ENCODE measurements at regions not wholly inside any gene's neighbourhood (a gene's known extent, or its start where the extent isn't known, plus 50 kb on each side); places are given as distances from the start of the nearest gene placed in this dataset.
A peak's percentile ranks its signal among the peaks of the same experiment; 100 is the strongest.
"Not testable (repeated sequence)": the region's sequence is repeated elsewhere in the genome, so short reads cannot be mapped to it uniquely, and the experiment has no call there.

DNA sequence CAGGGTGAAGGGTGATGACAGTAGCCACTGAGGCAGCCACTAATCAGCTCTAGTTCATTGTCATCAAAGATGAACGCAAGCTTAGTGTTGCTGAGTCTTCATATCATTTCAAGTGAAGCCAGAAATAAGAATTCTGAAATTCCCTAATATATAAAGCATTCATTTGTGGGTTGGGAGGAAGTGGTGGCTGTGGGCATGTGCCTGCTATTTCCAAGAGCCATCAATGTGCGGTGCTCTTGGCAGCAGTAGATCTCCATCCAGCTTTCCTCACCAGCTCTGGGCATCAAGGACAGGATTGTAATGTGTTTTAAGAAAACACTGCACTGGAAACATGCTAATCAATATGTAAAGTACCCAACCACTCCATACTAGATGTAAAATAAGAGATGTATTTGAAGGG lies 202.5 kb upstream of the AHR start:
- no peak for DNase-seq

DNA sequence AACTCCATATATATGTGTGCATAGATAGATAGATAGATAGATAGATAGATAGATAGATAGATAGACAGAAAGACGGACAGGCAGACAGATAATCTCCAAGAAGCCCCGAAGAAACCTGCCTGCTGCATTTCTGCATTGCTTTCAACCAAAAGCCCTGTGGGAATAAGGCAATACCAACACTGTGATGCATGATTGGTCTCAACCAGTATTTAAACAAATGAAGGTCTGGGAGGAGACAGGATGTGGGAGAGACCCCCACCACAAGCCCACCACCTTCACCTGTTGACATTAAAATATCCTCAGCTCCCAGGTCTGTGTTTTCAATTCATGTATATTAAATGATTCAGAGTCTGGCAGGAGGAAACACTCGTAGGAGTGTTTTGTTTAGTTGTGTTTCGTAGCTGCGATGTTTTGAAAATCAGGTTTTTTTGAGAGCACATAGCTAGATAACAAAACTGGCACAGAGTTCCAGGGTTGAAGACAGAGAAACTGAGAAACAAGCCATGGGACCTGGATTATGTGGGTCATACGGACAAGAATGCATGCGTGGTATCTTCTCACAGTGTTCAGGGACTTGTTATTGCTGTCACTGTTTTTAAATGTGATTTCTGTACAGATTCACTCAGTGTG lies 200.7 kb upstream of the AHR start:
- DNase-seq: no peak

GRCh38 chr7:17098515-17098914 lies 199.9 kb upstream of the AHR start:
- no peak for DNase-seq

DNA sequence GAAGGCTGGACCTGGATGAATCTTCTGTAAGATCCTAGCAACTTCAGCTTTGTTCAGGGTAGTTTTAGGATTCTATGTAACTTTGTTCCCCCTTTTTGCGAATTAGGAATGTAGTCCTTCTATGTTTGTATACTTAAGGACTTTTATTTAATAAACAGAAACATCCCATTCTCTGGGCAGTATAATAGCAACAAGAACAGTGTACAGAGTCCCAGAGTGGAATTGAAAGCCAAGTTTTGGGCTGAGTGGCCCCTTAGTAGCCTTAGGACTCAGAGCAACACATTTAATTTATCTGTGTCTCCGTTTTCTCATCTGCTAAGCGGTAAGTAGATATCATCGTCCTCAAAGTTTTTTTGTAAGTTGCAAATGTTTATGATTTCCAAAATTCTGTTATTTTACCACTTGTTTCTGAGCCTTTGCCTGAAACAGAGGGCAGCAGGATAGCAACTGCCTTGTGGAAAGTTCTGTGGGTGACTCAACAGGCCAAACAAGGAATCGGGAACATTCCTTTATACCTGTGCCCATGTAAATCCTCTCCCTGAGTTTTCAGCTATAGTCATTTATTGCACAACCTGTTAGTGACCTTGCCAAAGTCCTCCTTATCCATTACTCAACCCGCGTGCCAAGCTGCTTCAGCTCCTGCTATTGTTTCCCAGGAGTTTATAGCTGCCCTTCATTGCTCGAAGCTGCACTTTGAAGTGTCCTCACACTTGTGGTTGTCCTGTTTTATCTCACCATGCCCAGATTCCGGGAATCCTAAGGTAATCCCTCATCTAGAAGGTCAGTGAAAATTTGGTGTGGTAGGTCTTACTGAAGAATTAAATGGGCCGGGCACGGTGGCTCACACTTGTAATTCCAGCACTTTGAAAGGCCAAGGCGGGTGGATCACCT lies 199.1 kb upstream of the AHR start:
- no peak for DNase-seq

- DNase-seq: not testable (repeated sequence)
Measured at GRCh38 chr7:17099974-17100509, 198.4 kb upstream of the AHR start.

GRCh38 chr7:17101207-17101696 lies 197.2 kb upstream of the AHR start:
- no peak for DNase-seq

GRCh38 chr7:17103170-17103569 lies 195.3 kb upstream of the AHR start:
- DNase-seq: no peak

GRCh38 chr7:17103984-17104383 lies 194.5 kb upstream of the AHR start:
- no peak for DNase-seq

- DNase-seq: no peak
Measured at GRCh38 chr7:17104419-17104818, 194.0 kb upstream of the AHR start.

DNA sequence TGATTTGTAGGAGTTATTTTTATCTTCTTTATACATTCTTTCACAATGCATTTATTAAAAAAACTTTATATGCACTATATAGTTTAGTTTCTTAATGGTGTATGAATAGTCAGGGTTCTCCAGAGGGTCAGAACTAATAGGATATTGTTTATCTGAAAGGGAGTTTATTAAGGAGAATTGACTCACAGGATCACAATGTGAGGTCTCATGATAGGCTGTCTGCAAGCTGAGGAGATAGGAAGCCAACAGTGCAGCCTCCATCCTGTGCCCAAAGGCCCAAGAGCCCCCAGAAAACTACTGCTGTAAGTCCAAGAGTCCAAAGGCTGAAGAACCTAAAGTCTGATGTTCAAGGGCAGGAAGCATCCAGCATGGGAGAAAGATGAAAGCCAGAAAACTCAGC lies 192.8 kb upstream of the AHR start:
- DNase-seq: no peak

GRCh38 chr7:17108049-17108584 lies 190.3 kb upstream of the AHR start:
- no peak for DNase-seq

DNA sequence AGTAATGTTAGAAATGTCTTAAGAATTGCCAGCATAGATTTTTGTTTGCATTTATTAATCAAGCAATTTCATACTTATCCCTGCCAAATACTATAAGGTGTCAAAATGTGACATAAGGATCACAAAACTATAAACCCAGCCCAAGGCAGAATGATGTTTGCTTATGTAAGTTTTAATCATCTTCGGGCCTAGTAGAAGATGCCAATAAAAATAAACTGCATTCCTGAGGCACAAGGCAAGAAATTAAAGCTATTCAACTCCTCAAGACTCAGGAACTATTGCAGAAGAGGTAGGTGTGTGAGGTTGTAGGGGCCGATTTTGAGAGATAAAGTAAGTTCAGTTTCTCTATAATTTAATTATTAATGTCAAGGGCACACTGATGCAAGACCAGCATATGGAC lies 189.4 kb upstream of the AHR start:
- no peak for DNase-seq

DNA sequence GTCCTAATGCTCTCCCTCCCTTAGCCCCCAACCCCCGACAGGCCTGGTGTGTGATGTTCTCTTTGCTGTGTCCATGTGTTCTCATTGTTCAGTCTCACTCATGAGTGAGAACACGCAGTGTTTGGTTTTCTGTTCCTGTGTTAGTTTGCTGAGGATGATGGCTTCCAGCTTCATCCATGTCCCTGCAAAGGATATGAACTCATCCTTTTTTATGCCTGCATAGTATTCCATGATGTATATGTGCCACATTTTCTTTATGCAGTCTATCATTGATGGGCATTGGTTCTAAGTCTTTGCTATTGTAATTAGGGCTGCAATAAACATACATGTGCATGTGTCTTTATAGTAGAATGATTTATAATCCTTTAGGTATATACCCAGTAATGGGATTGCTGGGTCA lies 184.7 kb upstream of the AHR start:
- not testable (repeated sequence) for DNase-seq

DNA sequence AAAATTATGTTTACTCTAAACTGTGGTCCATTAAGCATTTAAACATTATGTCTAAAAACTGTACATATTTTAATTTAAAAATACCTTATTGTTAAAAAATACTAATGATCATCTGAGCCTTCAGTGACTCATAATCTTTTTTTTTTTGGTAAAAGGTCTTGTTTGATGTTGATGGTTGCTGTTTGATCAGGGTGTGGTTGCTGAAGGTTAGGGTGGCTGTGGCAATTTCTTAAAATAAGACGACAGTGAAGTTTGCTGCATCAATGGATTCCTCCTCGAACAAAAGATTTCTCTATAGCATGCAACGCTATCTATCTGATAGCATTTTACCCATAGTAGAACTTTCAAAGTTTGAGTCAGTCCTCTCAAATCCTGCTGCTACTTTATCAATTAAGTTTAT lies 180.0 kb upstream of the AHR start:
- DNase-seq: no peak

DNA sequence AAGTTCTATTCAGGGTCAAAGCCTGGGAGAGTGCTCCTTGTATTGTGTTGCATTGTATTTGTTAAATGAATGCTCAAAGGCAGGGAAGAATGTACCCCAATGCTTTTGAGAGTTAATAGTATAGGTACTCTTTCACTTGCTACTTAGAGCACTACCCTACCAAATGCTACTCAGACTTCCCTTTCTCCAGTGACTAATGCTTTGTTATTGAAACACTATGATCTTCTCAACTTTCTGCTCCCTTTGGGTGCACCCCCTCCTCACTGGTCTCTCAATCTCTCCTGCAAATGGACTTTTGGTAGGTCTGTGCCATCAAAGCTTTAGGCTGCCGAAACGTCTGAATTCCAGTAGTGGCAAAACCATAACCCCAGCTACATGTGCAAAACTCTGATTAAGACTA lies 177.7 kb upstream of the AHR start:
- DNase-seq: no peak

DNA sequence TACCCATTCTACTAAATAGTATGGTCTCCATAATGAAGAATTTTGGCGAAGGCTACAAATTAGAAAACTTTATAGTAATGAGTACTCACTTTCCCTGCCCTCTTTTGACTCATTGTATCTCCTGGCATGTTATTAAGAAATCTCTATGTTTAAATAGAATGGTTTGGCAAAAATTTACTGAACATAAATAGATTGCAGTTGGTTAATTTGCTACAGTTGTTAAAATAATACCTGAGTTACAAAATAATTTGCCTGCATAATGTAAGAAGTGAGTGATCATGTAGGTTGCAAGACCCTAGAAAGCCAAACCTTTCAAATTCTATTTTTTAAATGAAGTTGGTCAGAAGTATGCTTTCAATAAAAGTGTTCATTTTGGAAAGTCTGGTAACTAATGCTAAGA lies 176.8 kb upstream of the AHR start:
- DNase-seq: no peak

DNA sequence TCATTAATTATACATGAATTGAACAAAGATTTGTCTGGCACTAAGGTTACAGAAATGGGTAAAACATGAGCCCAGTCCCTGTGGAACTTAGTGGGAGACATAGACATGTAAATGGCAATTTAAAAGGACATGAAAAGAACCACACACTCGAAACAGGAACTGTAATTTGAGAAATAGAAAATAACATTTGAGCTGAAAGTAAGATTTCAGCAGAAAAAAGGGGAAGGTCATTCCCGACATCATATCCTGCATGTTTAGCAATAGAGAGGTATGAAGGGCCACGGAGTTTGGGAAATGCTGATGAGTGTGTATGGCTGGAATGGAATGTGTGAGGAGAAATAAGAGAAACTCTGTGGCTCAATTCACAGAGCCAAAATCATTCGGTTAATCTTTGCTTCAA lies 175.4 kb upstream of the AHR start:
- no peak for DNase-seq

GRCh38 chr7:17126413-17127268 lies 171.8 kb upstream of the AHR start:
- DNase-seq: no peak

- no peak for DNase-seq
Measured at GRCh38 chr7:17129218-17129617, 169.2 kb upstream of the AHR start.

DNA sequence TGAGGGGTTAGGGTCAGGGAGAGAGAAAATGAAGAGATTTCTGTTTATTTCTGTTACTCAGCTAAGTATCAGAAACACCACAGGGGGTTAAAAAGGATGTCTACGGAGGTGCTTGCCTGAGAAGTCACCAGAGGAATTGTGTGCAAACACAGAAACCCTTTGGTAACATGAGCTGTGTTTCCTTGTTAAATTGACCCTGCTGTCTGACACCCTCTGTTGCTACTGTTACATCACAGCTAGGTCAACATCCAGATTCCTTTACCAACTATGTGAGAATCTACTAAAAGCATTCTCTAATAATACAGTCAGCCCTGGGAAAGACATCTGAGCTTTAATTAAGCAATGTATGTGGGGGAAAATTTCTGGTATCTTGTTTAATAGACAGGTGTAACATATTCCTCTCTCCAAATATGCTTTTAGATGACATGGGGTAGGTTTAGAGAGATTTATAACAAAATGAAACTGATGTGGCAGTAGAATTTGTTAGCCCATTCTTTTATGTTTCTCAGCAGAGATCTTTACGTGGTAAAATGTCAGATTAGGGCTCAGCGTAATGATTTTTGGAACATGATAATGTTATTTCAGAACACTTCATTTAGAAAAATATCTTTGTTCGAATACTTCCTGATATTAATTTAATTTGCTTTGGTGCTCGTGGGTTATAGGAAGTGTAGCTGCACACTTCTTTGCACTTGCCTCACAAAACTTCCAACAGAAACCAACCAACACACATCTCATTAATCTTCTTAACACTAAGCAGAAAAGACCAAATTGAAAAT lies 168.0 kb upstream of the AHR start:
- DNase-seq: peak; percentile 74

GRCh38 chr7:17131060-17131345 lies 167.4 kb upstream of the AHR start:
- no peak for DNase-seq

- DNase-seq: no peak
Measured at GRCh38 chr7:17131983-17132655, 166.3 kb upstream of the AHR start.

Measured in DMS153 (cell line).